Ovary (tissue), 3 donors: ENCODE measurements at regions not wholly inside any gene's neighbourhood (a gene's known extent, or its start where the extent isn't known, plus 50 kb on each side); places are given as distances from the start of the nearest gene placed in this dataset.
"Not testable (repeated sequence)": the region's sequence is repeated elsewhere in the genome, so short reads cannot be mapped to it uniquely, and the experiment has no call there.

ENCODE experiments used
- EP300 ChIP-seq: sonication (generic); formaldehyde crosslinking; IDR thresholded peaks from one replicate; pipeline ENCODE4 v1.6.1; 2017; ENCODE audit warnings: antibody characterized with exemption
- POLR2A ChIP-seq: fragments of 450-650 bp; IDR thresholded peaks from one replicate; pipeline ENCODE4 v1.6.1; 2017; ENCODE audit warnings: antibody characterized with exemption, mild to moderate bottlenecking, moderate library complexity
- TF ChIP-seq, protein P1 (sequence below), 3 donors: fragments of 450-650 bp in 2 of 3; fragments of 200-600 bp in 1 of 3; IDR thresholded peaks; one replicate each; pipeline versions ENCODE4 v1.5.1 to v1.8.0; 2016 to 2022; ENCODE audit warnings: antibody characterized with exemption in 3 of 3, mild to moderate bottlenecking in 1 of 3
- donor health status: DM: no; HTN: no; CAD: no.

GRCh38 chr15:20191508-20192125, 350.0 kb downstream of the GOLGA6L6 start:
- TF ChIP-seq, protein P1, sequence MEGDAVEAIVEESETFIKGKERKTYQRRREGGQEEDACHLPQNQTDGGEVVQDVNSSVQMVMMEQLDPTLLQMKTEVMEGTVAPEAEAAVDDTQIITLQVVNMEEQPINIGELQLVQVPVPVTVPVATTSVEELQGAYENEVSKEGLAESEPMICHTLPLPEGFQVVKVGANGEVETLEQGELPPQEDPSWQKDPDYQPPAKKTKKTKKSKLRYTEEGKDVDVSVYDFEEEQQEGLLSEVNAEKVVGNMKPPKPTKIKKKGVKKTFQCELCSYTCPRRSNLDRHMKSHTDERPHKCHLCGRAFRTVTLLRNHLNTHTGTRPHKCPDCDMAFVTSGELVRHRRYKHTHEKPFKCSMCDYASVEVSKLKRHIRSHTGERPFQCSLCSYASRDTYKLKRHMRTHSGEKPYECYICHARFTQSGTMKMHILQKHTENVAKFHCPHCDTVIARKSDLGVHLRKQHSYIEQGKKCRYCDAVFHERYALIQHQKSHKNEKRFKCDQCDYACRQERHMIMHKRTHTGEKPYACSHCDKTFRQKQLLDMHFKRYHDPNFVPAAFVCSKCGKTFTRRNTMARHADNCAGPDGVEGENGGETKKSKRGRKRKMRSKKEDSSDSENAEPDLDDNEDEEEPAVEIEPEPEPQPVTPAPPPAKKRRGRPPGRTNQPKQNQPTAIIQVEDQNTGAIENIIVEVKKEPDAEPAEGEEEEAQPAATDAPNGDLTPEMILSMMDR (IDR thresholded peaks at IDR 0.05), result not testable (repeated sequence)
- TF ChIP-seq POLR2A, EP300: not testable (repeated sequence)
